ENCODE measurements at regions not wholly inside any gene's neighbourhood (a gene's known extent, or its start where the extent isn't known, plus 50 kb on each side); places are given as distances from the start of the nearest gene placed in this dataset.
"Not testable (repeated sequence)": the region's sequence is repeated elsewhere in the genome, so short reads cannot be mapped to it uniquely, and the experiment has no call there.

DNA sequence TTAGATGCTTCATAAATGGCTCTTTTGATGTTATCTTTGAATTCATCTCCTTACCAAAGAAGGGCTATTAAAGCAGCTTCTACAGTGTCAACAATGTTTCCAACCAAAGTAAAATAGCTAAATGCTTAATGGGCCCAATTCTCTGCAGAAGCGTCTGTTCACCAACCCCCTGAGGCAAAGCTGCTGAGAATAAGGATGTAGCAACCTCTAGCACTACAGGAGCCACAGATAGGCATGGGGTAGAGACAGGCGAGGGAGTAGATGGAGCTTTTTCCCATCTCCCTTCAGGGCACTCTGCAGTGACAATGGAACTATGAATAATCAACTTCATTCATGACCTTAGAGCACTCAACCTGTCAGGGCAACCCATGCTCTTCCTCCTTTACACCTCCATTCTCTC, 134.1 kb downstream of the FZD1 start:
- intact Hi-C loops (cut with DNase I; ENCODE audit: low total_unique reads): no loop called here
- H3K4me3 ChIP-seq: no peak overlapping the region
- ATAC-seq: no peak

DNA sequence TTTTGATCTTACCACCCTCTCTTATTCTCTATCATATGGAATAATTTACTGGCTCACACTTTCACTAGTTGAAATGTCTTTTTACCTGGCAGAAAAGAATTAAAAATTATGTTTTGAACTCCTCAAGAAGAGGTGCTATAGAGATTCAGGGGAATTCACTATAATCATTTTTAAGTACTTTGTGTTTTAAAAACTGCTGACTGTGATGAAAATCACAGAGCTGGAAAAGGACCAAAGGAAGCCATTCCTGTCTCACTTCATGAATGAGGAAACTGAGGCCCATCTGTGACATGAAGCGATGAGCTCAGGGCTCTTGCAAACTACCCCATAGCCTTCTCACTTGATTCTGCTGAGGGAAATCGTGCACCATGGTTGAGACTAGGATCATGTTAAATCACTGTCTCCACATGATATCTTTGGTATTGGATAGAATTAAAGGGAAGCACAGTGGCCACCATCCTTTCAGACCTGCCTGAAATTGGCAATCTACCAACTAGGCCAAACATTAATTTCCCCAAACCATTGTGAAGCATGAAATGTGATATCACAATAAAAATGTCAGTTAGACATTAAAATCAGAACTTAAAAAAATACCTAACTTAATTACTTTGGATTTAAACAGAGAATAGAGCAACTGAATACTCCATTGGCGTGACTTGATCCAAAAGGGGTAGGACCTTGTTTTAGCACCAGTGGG, 141.0 kb downstream of the FZD1 start:
- no peak for TF ChIP-seq POLR2A (IDR thresholded peaks at IDR 0.05)
- TF ChIP-seq, protein P1, sequence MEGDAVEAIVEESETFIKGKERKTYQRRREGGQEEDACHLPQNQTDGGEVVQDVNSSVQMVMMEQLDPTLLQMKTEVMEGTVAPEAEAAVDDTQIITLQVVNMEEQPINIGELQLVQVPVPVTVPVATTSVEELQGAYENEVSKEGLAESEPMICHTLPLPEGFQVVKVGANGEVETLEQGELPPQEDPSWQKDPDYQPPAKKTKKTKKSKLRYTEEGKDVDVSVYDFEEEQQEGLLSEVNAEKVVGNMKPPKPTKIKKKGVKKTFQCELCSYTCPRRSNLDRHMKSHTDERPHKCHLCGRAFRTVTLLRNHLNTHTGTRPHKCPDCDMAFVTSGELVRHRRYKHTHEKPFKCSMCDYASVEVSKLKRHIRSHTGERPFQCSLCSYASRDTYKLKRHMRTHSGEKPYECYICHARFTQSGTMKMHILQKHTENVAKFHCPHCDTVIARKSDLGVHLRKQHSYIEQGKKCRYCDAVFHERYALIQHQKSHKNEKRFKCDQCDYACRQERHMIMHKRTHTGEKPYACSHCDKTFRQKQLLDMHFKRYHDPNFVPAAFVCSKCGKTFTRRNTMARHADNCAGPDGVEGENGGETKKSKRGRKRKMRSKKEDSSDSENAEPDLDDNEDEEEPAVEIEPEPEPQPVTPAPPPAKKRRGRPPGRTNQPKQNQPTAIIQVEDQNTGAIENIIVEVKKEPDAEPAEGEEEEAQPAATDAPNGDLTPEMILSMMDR (IDR thresholded peaks at IDR 0.05 in 4 of 5, conservative IDR thresholded peaks at IDR 0.05 in 1 of 5): no peak
- no peak for DNase-seq

More for the DNA sequence above, 134.1 kb downstream of the FZD1 start:
- Histone ChIP-seq H3K27ac (no peak overlapping the region), H3K9me3 (no peaks in the 10 kb centered on the region), H3K4me1 (no peaks in the 10 kb centered on the region), H3K27me3 (no peaks in the 10 kb centered on the region), H3K36me3 (no peaks in the 10 kb centered on the region)
- TF ChIP-seq POLR2A (IDR thresholded peaks at IDR 0.05): no peak
- DNase-seq: no peak
- in situ Hi-C loops (cut with MboI; ENCODE audit: low sequenced_read_pairs in 4 of 4): no loop called here

DNA sequence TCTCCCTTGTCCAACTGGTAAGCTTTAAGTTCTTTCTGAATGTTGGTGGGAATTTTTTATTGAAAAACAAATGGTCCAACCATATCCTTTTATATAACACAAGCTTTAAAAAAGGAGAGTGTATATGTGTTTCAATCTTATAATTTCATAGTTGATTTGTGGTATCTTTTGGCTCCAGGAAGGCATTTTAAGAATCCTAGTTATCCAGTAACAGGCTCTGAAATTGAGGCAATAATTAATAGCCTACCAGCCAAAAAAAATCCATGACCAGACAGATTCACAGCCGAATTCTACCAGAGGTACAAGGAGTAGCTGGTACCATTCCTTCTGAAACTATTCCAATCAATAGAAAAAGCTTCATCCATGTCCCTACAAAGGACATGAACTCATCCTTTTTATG, 141.6 kb downstream of the FZD1 start:
- H3K4me3 ChIP-seq; ATAC-seq; intact Hi-C loops (cut with DNase I; ENCODE audit: low total_unique reads); DNase-seq; H3K27ac ChIP-seq; H3K9me3 ChIP-seq; H3K4me1 ChIP-seq; H3K36me3 ChIP-seq; in situ Hi-C loops (cut with MboI; ENCODE audit: low sequenced_read_pairs in 4 of 4); H3K27me3 ChIP-seq: not testable (repeated sequence)

More for the DNA sequence above, 141.0 kb downstream of the FZD1 start:
- intact Hi-C loops (cut with DNase I; ENCODE audit: low total_unique reads): no loop called here
- no peak overlapping the region for H3K27ac ChIP-seq
- no peaks in the 10 kb centered on the region for H3K36me3 ChIP-seq
- H3K4me1 ChIP-seq: no peaks in the 10 kb centered on the region
- no peak overlapping the region for H3K4me3 ChIP-seq
- in situ Hi-C loops (cut with MboI; ENCODE audit: low sequenced_read_pairs in 4 of 4): no loop called here
- H3K9me3 ChIP-seq: no peaks in the 10 kb centered on the region
- no peaks in the 10 kb centered on the region for H3K27me3 ChIP-seq
- no peak for ATAC-seq

DNA sequence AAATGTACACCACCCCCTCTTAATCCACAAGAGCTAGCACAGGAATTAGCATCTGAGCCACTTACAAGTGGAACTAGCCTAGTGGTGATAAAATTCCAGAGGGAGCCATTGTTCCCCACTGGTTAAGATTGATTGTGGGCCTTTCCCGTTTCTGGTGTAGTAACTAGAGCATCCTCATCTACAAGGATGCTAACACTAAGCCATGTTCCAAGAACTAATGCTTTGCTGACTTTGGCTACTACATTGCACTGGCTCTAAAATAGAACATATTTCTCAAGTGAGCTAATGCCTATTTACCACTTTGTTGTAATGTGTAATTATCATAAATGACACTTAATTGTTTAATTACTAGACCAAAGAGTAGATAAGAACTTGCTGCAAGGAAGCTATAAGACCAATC, 143.7 kb downstream of the FZD1 start:
- Histone ChIP-seq H3K4me3 (no peak overlapping the region), H3K9me3 (no peaks in the 10 kb centered on the region), H3K27ac (no peak overlapping the region), H3K36me3 (no peaks in the 10 kb centered on the region), H3K27me3 (no peaks in the 10 kb centered on the region), H3K4me1 (no peaks in the 10 kb centered on the region)
- in situ Hi-C loops (cut with MboI; ENCODE audit: low sequenced_read_pairs in 4 of 4): no loop called here
- no peak for ATAC-seq
- intact Hi-C loops (cut with DNase I; ENCODE audit: low total_unique reads): no loop called here
- no peak for TF ChIP-seq POLR2A (IDR thresholded peaks at IDR 0.05)
- TF ChIP-seq, protein P1 (IDR thresholded peaks at IDR 0.05 in 4 of 5, conservative IDR thresholded peaks at IDR 0.05 in 1 of 5): no peak
- no peak for DNase-seq

DNA sequence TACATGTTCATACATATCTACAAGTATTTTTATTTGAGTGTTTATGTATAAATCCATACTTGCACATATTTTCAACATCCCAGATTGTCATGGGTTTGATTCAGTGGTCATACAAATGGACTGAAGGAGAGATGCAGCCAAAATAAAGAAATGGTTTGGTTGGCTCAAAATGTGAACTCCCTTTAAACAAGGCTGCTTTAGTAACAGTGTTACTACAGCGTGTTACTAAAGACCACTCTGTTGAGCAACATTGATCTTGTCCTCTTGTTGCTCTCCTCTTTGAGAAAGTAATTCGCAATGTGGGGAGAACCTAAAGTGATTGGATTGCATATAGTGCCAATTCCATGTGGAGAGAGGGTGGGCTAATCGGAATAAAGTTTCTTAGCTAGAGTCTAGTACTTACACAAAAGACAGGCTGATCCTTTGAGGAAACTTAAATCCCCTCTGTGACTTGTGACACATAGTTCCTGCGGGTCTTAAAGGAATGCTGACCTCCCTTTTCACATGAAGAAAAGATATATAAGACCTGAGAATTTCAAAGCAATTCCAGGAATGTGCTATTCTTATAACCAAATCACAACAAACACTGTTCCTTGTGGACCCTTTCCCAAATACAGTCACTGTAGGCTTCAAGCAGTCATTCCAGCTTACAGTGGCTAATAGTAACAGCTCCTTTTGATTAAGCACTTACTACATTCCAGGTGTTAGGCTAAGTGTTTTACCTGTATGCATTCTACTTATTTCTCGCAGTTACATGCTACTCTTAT, 144.3 kb downstream of the FZD1 start:
- H3K4me3 ChIP-seq: no peak overlapping the region
- ATAC-seq: no peak
- intact Hi-C loops (cut with DNase I; ENCODE audit: low total_unique reads) (no loop called here), in situ Hi-C loops (cut with MboI; ENCODE audit: low sequenced_read_pairs in 4 of 4) (no loop called here)
- no peak for DNase-seq
- TF ChIP-seq, protein P1 (IDR thresholded peaks at IDR 0.05 in 4 of 5, conservative IDR thresholded peaks at IDR 0.05 in 1 of 5): no peak
- no peak for TF ChIP-seq POLR2A (IDR thresholded peaks at IDR 0.05)
- H3K36me3 ChIP-seq: no peaks in the 10 kb centered on the region
- H3K9me3 ChIP-seq: no peaks in the 10 kb centered on the region
- no peaks in the 10 kb centered on the region for H3K4me1 ChIP-seq
- H3K27me3 ChIP-seq: no peaks in the 10 kb centered on the region
- no peak overlapping the region for H3K27ac ChIP-seq
